ENCODE measurements at regions not wholly inside any gene's neighbourhood (a gene's known extent, or its start where the extent isn't known, plus 50 kb on each side); places are given as distances from the start of the nearest gene placed in this dataset.

GRCh38 chr7:109926738-109927137 is 1164.2 kb upstream of the LRRN3 start:
- TF ChIP-seq CTCF (conservative IDR thresholded peaks at IDR 0.05 in 1 of 2, IDR thresholded peaks at IDR 0.05 in 1 of 2; ENCODE audit: low read depth in 1 of 2, low read length in 2 of 2): no peak
- TF ChIP-seq EZH2 (IDR thresholded peaks at IDR 0.05; ENCODE audit: low read length, missing control alignments): no peak

All from fibroblast of lung (primary cell).